ENCODE measurements at regions not wholly inside any gene's neighbourhood (a gene's known extent, or its start where the extent isn't known, plus 50 kb on each side); places are given as distances from the start of the nearest gene placed in this dataset.

- peaks cover 17% of the 10 kb centered on the region for H3K9me3 ChIP-seq (ENCODE audit: insufficient read depth, low read length)
- no peak overlapping the region for H3K4me3 ChIP-seq (ENCODE audit: low read length)
- H3K27me3 ChIP-seq (ENCODE audit: low read depth, low read length) = peaks cover 17% of the 10 kb centered on the region
- H4K20me1 ChIP-seq (ENCODE audit: insufficient read depth, low read length) = no peaks in the 10 kb centered on the region
- no peak for TF ChIP-seq CTCF (IDR thresholded peaks at IDR 0.05; ENCODE audit: low read depth, low read length)
- no peak for TF ChIP-seq EZH2phosphoT487 (IDR thresholded peaks at IDR 0.05; ENCODE audit: low read depth)
- peaks cover 8% of the 10 kb centered on the region for H3K4me1 ChIP-seq (ENCODE audit: low read length)
- no peak overlapping the region for H3K9ac ChIP-seq (ENCODE audit: low read length)
- no peak overlapping the region for H3K4me2 ChIP-seq (ENCODE audit: low read length)
- no peaks in the 10 kb centered on the region for H3K79me2 ChIP-seq (ENCODE audit: low read length)
- no peak overlapping the region for H3K27ac ChIP-seq (ENCODE audit: low read length)
- H3K36me3 ChIP-seq (replicated peaks; ENCODE audit: low read depth, low read length) = peaks cover 5% of the 10 kb centered on the region
- no peak overlapping the region for H2AFZ ChIP-seq (ENCODE audit: low read depth, low read length)
These were observed 286.8 kb upstream of the NR2F2 start for GRCh38 chr15:96043591-96044171.

- Histone ChIP-seq H2AFZ (ENCODE audit: low read depth, low read length) (no peak overlapping the region), H3K4me2 (ENCODE audit: low read length) (no peak overlapping the region), H3K9ac (ENCODE audit: low read length) (no peak overlapping the region), H3K9me3 (ENCODE audit: insufficient read depth, low read length) (peaks cover 17% of the 10 kb centered on the region), H4K20me1 (ENCODE audit: insufficient read depth, low read length) (no peaks in the 10 kb centered on the region), H3K4me3 (ENCODE audit: low read length) (no peak overlapping the region), H3K36me3 (replicated peaks; ENCODE audit: low read depth, low read length) (peaks cover 5% of the 10 kb centered on the region), H3K27me3 (ENCODE audit: low read depth, low read length) (peaks cover 15% of the 10 kb centered on the region), H3K79me2 (ENCODE audit: low read length) (no peaks in the 10 kb centered on the region), H3K27ac (ENCODE audit: low read length) (no peak overlapping the region), H3K4me1 (ENCODE audit: low read length) (peaks cover 8% of the 10 kb centered on the region)
- no peak for TF ChIP-seq CTCF (IDR thresholded peaks at IDR 0.05; ENCODE audit: low read depth, low read length)
- no peak for TF ChIP-seq EZH2phosphoT487 (IDR thresholded peaks at IDR 0.05; ENCODE audit: low read depth)
These were observed 283.8 kb upstream of the NR2F2 start for GRCh38 chr15:96046620-96047240.

GRCh38 chr15:96047255-96047931 is 283.1 kb upstream of the NR2F2 start:
- H3K79me2 ChIP-seq (ENCODE audit: low read length) = no peaks in the 10 kb centered on the region

More at GRCh38 chr15:96047255-96047931, 283.1 kb upstream of the NR2F2 start:
- Histone ChIP-seq H3K4me1 (ENCODE audit: low read length) (peaks cover 8% of the 10 kb centered on the region), H3K4me2 (ENCODE audit: low read length) (no peak overlapping the region), H3K27ac (ENCODE audit: low read length) (no peak overlapping the region), H3K9ac (ENCODE audit: low read length) (no peak overlapping the region), H3K9me3 (ENCODE audit: insufficient read depth, low read length) (peaks cover 14% of the 10 kb centered on the region), H4K20me1 (ENCODE audit: insufficient read depth, low read length) (no peaks in the 10 kb centered on the region), H2AFZ (ENCODE audit: low read depth, low read length) (no peak overlapping the region), H3K27me3 (ENCODE audit: low read depth, low read length) (peaks cover 16% of the 10 kb centered on the region; the same call in 1 of the 2 replicates), H3K4me3 (ENCODE audit: low read length) (no peak overlapping the region), H3K36me3 (replicated peaks; ENCODE audit: low read depth, low read length) (peaks cover 5% of the 10 kb centered on the region)
- TF ChIP-seq EZH2phosphoT487 (IDR thresholded peaks at IDR 0.05; ENCODE audit: low read depth) (no peak), CTCF (IDR thresholded peaks at IDR 0.05; ENCODE audit: low read depth, low read length) (no peak)

Measured in OCI-LY3 (cell line).